ENCODE measurements at regions not wholly inside any gene's neighbourhood (a gene's known extent, or its start where the extent isn't known, plus 50 kb on each side); places are given as distances from the start of the nearest gene placed in this dataset.

- TF ChIP-seq CTCF (IDR thresholded peaks at IDR 0.05) (no peak), EP300 (IDR thresholded peaks at IDR 0.05) (no peak), POLR2A (IDR thresholded peaks at IDR 0.05) (no peak)
Observed at GRCh38 chr3:81887448-81887847, 126.0 kb upstream of the GBE1 start.

All from upper lobe of left lung (tissue), 4 donors.